ENCODE measurements at regions not wholly inside any gene's neighbourhood (a gene's known extent, or its start where the extent isn't known, plus 50 kb on each side); places are given as distances from the start of the nearest gene placed in this dataset.
"Not testable (repeated sequence)": the region's sequence is repeated elsewhere in the genome, so short reads cannot be mapped to it uniquely, and the experiment has no call there.

- DNase-seq, result no peak
These were observed 421.5 kb upstream of the MEIS1 start for GRCh38 chr2:66013456-66013855.

GRCh38 chr2:66003931-66004330 lies 431.0 kb upstream of the MEIS1 start:
- no peak for DNase-seq

- DNase-seq, result no peak
These were observed 433.4 kb upstream of the MEIS1 start for GRCh38 chr2:66001538-66001937.

- no peak for DNase-seq
These were observed 434.0 kb upstream of the MEIS1 start for GRCh38 chr2:66000901-66001300.

GRCh38 chr2:65999796-66000195 lies 435.1 kb upstream of the MEIS1 start:
- DNase-seq, result no peak

- no peak for DNase-seq
These were observed 435.8 kb upstream of the MEIS1 start for GRCh38 chr2:65999103-65999502.

GRCh38 chr2:65997961-65998360 lies 437.0 kb upstream of the MEIS1 start:
- DNase-seq, result no peak

- no peak for DNase-seq
These were observed 442.7 kb upstream of the MEIS1 start for GRCh38 chr2:65992198-65992554.

GRCh38 chr2:65991381-65992197 lies 443.3 kb upstream of the MEIS1 start:
- DNase-seq, result no peak

- DNase-seq, result no peak
These were observed 448.9 kb upstream of the MEIS1 start for GRCh38 chr2:65985986-65986385.

- DNase-seq, result no peak
These were observed 454.4 kb upstream of the MEIS1 start for GRCh38 chr2:65980531-65980930.

GRCh38 chr2:65979446-65979845 lies 455.5 kb upstream of the MEIS1 start:
- DNase-seq, result no peak

GRCh38 chr2:65974067-65974723 lies 460.7 kb upstream of the MEIS1 start:
- DNase-seq, result no peak

GRCh38 chr2:65969161-65969560 lies 465.8 kb upstream of the MEIS1 start:
- no peak for DNase-seq

GRCh38 chr2:65963303-65963702 lies 471.6 kb upstream of the MEIS1 start:
- DNase-seq, result not testable (repeated sequence)

GRCh38 chr2:65960953-65961352 lies 474.0 kb upstream of the MEIS1 start:
- DNase-seq, result no peak

GRCh38 chr2:65957886-65958285 lies 477.0 kb upstream of the MEIS1 start:
- DNase-seq, result no peak

GRCh38 chr2:65957454-65957853 lies 477.5 kb upstream of the MEIS1 start:
- DNase-seq, result no peak

GRCh38 chr2:65955259-65955658 lies 479.7 kb upstream of the MEIS1 start:
- DNase-seq, result no peak

GRCh38 chr2:65952966-65953761 lies 481.8 kb upstream of the MEIS1 start:
- no peak for DNase-seq

GRCh38 chr2:65944213-65944612 lies 490.7 kb upstream of the MEIS1 start:
- DNase-seq, result no peak

GRCh38 chr2:65943099-65943786 lies 491.7 kb upstream of the MEIS1 start:
- DNase-seq, result no peak

- no peak for DNase-seq
These were observed 494.1 kb upstream of the MEIS1 start for GRCh38 chr2:65940856-65941255.
